Progenitor cell of endocrine pancreas (in vitro differentiated cells): ENCODE measurements at regions not wholly inside any gene's neighbourhood (a gene's known extent, or its start where the extent isn't known, plus 50 kb on each side); places are given as distances from the start of the nearest gene placed in this dataset.

Experiments used
- DNase-seq: peaks from one replicate; pipeline ENCODE4 v3.0.0; 2021; ENCODE audit warnings: low spot score; ENCODE audit not compliant: unreplicated experiment
- H3K27ac Mint-ChIP-seq: 2 replicates; pipeline ENCODE4 v1.8.0; 2021; ENCODE audit warnings: mild to moderate bottlenecking, moderate library complexity, mixed read lengths
- H3K27me3 Mint-ChIP-seq: 2 replicates; pipeline ENCODE4 v1.8.0; 2021; ENCODE audit warnings: mixed read lengths
- H3K36me3 Mint-ChIP-seq: 2 replicates; pipeline ENCODE4 v1.8.0; 2022; ENCODE audit warnings: mixed read lengths; ENCODE audit not compliant: insufficient read depth
- H3K4me1 Mint-ChIP-seq: 2 replicates; pipeline ENCODE4 v1.8.0; 2021; ENCODE audit warnings: low read depth, mixed read lengths
- H3K4me3 Mint-ChIP-seq: 2 replicates; pipeline ENCODE4 v1.8.0; 2021; ENCODE audit warnings: low read depth, mild to moderate bottlenecking, moderate library complexity, mixed read lengths
- H3K9me3 Mint-ChIP-seq: 2 replicates; pipeline ENCODE4 v1.8.0; 2021; ENCODE audit warnings: low read depth, mixed read lengths
- TF ChIP-seq, protein P1 (sequence below): fragments of 200-600 bp; sonication (generic); IDR thresholded peaks from one replicate; pipeline ENCODE4 v1.5.0; 2021; ENCODE audit warnings: antibody characterized with exemption, mild to moderate bottlenecking; ENCODE audit not compliant: unreplicated experiment

DNA sequence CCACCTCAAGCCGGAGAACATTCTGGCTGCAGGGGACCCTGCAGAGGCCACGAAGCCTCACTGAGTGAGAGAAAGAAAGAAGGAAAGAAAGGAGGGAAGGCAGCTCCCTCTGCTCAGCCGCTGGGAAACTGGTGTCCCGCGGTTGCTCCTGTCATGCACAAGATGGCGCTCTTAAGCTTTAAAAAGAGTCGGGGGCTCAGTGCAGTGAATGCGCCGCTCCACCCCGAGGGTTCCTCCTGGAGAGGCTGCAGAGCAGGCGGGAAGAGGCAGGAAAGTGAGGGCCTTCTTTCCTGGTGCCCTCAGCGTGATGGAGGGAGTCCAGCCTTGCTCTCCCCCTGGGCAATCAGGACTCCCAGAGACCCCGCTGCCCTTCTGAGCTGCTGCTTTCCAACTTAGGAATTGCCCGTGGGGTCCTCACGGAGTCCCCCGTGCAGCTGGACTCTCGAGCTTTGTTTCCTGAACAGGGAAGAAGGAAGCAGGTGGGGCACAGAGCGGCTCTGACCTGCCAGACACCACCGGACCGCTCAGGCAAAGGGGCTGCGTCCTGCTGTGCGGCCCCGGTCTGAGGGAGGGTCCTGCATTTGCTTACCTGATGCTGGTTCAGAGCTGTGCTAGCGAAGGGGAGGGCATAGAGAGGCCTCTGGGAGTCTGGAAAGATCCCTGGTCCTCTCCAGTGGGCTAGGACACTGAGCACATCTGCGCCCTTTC, 141.9 kb upstream of the MKI67 start:
- peak; percentile 57 for DNase-seq
- no peaks in the 10 kb centered on the region for H3K4me1 Mint-ChIP-seq
- H3K9me3 Mint-ChIP-seq, result no peaks in the 10 kb centered on the region
- H3K27ac Mint-ChIP-seq, result no peak overlapping the region
- H3K27me3 Mint-ChIP-seq, result peaks cover 68% of the 10 kb centered on the region
- no peak overlapping the region for H3K4me3 Mint-ChIP-seq
- TF ChIP-seq, protein P1, sequence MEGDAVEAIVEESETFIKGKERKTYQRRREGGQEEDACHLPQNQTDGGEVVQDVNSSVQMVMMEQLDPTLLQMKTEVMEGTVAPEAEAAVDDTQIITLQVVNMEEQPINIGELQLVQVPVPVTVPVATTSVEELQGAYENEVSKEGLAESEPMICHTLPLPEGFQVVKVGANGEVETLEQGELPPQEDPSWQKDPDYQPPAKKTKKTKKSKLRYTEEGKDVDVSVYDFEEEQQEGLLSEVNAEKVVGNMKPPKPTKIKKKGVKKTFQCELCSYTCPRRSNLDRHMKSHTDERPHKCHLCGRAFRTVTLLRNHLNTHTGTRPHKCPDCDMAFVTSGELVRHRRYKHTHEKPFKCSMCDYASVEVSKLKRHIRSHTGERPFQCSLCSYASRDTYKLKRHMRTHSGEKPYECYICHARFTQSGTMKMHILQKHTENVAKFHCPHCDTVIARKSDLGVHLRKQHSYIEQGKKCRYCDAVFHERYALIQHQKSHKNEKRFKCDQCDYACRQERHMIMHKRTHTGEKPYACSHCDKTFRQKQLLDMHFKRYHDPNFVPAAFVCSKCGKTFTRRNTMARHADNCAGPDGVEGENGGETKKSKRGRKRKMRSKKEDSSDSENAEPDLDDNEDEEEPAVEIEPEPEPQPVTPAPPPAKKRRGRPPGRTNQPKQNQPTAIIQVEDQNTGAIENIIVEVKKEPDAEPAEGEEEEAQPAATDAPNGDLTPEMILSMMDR, result peak; percentile 87
- no peaks in the 10 kb centered on the region for H3K36me3 Mint-ChIP-seq

DNA sequence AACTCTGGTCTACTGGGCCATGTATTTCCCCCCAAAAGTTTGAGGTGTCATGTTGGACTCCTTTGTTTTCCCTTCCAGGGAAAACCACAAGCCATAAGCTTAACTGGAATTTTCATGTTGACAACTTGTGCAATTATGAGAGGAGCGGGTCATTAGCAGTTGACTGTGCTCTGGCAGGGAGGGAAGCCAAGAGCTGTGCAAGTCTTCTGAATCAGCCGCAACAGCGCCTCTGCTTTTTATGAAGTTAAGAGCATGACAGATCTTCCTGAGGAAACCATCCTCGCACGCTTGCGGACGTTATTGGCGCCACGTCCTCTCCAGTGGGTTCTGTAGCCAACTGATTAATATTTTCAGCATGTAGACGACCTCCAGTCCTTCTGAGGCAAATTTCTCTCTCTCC, 148.7 kb upstream of the MKI67 start:
- no peaks in the 10 kb centered on the region for H3K36me3 Mint-ChIP-seq
- no peak for DNase-seq
- H3K9me3 Mint-ChIP-seq, result no peaks in the 10 kb centered on the region
- H3K27me3 Mint-ChIP-seq, result peaks cover 56% of the 10 kb centered on the region
- H3K4me3 Mint-ChIP-seq, result no peak overlapping the region
- H3K27ac Mint-ChIP-seq, result no peak overlapping the region
- no peaks in the 10 kb centered on the region for H3K4me1 Mint-ChIP-seq
- TF ChIP-seq, protein P1, result no peak

DNA sequence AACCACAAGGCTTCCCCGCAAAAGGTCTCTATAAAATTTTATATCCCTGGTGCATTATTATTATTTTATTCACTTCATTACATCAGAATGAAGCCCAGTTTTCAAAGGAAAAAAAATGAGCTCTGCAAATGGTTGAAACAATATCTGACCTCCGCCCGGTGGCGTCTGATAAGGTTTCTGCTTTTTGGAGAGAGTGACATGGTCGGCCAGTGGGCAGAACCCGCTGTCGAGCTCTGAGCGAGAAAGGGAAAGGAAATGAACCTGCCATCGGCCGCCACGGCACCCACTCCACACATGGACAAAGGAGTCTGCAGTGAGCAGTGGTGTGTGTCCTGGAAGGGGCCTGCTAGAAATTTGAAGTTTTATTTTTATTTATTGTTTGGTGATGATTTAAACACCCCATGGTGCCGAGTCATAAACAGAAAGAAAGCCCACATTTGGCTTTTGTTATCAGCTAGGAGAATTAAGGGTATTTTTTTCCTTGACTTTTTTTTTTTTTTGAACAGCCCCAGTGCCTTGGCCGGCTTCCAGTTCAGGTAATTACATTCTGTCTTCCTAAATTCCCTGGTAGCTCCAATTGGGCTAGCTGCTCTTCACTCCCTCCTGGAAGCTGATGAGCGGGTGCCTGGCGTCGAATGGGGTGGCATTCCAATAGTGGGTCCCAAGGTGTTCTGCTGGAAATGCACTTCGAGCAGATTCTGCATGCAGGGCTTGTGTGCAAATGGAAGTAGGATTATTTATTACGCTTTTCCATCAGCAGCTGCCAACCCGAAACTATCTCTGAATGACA, 149.4 kb upstream of the MKI67 start:
- TF ChIP-seq, protein P1, result no peak
- DNase-seq, result no peak
- no peaks in the 10 kb centered on the region for H3K9me3 Mint-ChIP-seq
- H3K36me3 Mint-ChIP-seq, result no peaks in the 10 kb centered on the region
- peaks cover 53% of the 10 kb centered on the region for H3K27me3 Mint-ChIP-seq
- no peaks in the 10 kb centered on the region for H3K4me1 Mint-ChIP-seq
- H3K27ac Mint-ChIP-seq, result no peak overlapping the region
- H3K4me3 Mint-ChIP-seq, result no peak overlapping the region

DNA sequence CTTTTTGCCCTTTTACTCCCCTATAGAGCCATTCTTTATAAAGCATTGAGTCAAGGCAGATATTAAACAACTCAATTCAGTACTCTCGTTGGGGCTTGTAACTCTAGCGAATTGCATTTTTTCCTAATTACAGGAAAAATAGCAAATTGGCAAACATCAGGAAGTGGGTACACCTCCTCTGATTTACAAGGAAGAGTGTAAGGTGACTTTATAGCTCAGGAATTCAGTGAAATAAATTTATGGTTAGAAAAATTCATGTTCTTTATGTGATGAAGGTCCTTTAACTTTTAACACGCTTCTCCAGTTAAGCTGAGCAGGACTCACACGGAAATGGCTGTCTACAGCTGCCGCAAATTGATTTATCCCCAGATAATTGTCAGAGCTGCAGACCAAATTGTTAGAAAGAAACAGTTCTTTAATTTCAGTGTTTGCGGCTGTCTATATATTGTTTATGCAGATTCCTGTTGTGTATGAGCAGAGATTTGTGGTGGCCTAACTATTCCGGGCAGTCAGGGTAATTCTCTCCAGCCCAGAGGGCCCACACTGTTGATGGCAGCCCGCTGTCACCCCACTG, 151.1 kb upstream of the MKI67 start:
- no peaks in the 10 kb centered on the region for H3K36me3 Mint-ChIP-seq
- DNase-seq, result no peak
- no peaks in the 10 kb centered on the region for H3K9me3 Mint-ChIP-seq
- H3K4me3 Mint-ChIP-seq, result no peak overlapping the region
- peaks cover 51% of the 10 kb centered on the region for H3K27me3 Mint-ChIP-seq
- H3K4me1 Mint-ChIP-seq, result no peaks in the 10 kb centered on the region
- TF ChIP-seq, protein P1, result no peak
- H3K27ac Mint-ChIP-seq, result no peak overlapping the region

DNA sequence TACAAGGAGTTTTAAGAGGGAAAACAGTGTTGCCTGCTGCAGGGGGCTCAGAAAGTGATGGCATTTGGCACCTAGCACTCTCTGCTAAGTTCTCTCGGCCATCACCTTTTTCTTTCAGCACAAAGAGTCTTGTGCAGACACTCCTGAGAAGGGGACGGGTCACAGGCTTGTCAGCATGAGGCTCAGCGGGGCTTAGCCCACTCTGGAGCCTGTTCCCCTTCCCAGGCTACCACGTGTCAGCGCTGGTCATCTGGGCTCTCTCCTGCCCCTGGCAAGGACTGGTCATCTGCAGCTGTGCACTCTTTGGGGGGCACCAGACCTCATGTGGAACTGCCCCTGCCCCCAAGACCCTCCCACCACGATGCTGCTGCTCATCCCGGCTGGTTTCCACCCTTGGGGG, 152.1 kb upstream of the MKI67 start:
- Mint-ChIP-seq H3K4me1 (no peaks in the 10 kb centered on the region), H3K36me3 (no peaks in the 10 kb centered on the region), H3K9me3 (no peaks in the 10 kb centered on the region), H3K4me3 (no peak overlapping the region), H3K27me3 (peaks cover 46% of the 10 kb centered on the region), H3K27ac (no peak overlapping the region)
- DNase-seq, result no peak
- TF ChIP-seq, protein P1, result no peak
